ENCODE measurements at regions not wholly inside any gene's neighbourhood (a gene's known extent, or its start where the extent isn't known, plus 50 kb on each side); places are given as distances from the start of the nearest gene placed in this dataset.
"Not testable (repeated sequence)": the region's sequence is repeated elsewhere in the genome, so short reads cannot be mapped to it uniquely, and the experiment has no call there.

DNA sequence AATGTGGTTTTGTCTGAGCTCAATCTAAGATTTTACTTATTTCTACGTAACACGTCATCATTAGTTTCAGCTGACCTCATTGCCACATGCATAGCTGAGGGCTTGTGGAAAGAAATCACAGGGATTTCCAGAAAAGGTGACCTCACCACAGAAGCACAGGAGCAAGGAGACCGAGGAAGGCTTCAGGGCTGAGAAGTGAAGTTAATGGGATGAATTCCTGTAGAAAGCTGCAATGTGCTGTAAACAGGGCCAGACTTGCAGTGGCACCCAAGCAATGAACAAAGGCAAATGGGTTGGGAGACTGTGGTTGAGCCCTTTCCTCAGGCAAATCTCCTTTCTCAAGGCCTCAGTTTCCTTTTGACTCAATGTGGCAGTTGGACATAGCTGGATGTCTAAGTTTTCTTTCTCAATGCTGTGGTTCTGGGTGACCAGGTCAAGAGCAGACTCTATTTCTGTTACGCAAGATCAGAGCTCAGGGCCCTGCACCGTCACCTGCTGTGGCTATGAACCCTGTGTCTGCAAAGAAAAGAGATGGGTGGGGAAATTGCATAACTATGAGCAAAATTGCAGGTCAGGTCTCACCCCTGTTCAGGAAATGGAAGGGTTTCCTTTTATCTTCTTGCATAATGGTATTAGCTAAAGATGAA lies 252.2 kb upstream of the TBL1XR1 start:
- Histone ChIP-seq H3K4me1 (ENCODE audit: insufficient read depth) (peaks cover 3% of the 10 kb centered on the region), H3K4me3 (ENCODE audit: low read depth, low read length) (no peak overlapping the region), H3K36me3 (ENCODE audit: insufficient read depth) (no peaks in the 10 kb centered on the region), H3K27ac (ENCODE audit: low read depth) (peak overlapping the region; percentile 33)
- 85% methylated on average over 5 of the region's 5 CpGs for WGBS
- DNase-seq (ENCODE audit: extremely low spot score): no peak

DNA sequence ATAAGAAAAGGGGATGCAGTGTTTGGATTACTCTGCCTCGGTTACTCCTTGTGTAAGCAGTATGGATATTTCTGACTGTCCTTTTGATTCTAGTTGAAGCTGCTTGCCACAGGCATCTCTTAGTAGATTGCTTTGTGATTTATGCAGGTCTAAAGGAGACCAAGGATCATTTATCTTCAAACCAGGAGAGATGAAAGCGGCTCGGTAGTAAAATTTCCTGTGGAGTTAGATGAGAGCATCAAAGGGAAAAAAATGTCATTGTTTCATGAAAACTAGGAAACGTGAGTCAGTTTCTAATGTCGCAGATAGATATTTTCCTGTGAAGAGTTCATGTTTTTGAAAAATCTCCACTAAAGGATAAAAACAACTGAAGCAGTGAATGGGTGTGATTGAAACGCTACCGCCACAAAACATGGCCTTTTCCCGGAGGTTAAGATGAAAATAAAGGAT lies 254.0 kb upstream of the TBL1XR1 start:
- no peak overlapping the region for H3K4me3 ChIP-seq (ENCODE audit: low read depth, low read length)
- H3K27ac ChIP-seq (ENCODE audit: low read depth): no peak overlapping the region
- no peaks in the 10 kb centered on the region for H3K36me3 ChIP-seq (ENCODE audit: insufficient read depth)
- H3K4me1 ChIP-seq (ENCODE audit: insufficient read depth): peaks cover 2% of the 10 kb centered on the region
- WGBS: 76% methylated on average over 8 of the region's 8 CpGs
- no peak for DNase-seq (ENCODE audit: extremely low spot score)

DNA sequence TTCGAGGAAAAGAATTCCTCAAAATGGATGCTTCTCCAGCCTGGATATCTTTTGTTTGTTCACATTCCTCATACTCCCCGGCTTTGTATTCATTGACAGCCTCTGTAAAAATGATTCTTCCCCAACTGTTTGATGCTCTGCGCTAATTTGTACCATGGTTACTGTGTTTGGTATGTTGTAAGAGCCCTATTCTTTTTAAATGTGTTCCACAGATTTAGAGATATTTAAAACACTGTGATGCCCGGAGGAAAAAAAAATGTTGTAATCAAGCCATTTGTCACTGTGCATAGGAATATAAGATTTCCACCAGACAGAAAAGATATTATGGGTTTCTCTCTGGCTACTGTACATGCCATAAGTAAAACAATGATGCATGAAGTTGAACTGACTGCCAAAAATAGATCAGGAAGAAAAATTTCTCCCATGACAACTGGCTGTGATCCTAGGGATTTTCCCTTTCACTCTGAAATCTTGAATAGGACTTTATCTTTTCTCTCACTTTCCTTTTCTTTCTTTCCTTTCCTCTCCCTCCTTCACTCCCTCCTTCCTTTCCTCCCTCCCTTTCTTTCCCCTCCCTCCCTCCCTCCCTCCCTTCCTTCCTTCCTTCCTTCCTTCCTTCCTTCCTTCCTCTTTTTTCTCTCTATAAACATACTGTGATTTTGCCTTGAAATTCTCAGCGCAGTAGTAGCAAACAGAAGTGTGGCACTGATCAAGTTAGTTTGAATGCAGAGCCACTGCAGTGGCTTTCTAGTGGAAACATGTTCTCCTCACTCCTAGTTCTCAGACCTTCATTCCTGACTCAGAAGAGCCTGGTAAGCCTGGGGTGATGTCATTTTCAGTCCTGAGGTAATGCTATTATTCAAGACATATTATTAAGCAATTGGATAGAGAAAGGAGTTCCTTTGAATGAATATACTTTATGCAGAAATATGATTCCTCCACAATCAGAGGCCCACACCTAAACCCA lies 254.9 kb upstream of the TBL1XR1 start:
- Histone ChIP-seq H3K36me3 (ENCODE audit: insufficient read depth) (no peaks in the 10 kb centered on the region), H3K4me1 (ENCODE audit: insufficient read depth) (peaks cover 2% of the 10 kb centered on the region), H3K27ac (ENCODE audit: low read depth) (no peak overlapping the region), H3K4me3 (ENCODE audit: low read depth, low read length) (no peak overlapping the region)
- 39% methylated on average over 5 of the region's 5 CpGs for WGBS
- DNase-seq (ENCODE audit: extremely low spot score): no peak

DNA sequence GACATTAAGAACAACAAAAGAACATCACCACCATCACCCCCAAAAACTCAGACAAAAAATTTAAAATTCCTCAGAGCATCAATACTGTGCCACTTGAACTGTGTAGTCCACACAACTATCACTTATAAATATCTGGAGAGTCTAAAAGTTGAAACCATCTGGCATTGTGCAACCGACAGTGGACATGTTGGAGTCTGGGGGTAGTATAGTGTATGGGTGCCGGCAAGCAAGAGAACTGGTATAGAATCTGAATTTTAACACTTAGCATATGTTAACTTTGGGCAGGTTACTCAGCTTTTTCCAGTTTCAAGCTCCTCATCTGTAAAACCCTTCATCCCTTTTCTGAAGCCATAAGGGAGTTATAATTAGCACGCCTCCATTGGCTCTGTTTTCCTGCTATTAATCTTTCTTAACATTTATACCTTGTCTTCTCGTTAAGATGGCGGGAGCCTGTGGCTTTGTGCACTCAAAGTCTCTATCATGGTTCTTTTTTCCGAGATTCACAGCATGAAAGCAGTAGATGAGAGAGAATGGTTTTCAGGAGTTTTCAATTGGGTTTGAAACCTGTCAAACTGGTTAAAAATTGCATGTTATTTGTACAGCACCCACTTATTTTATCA lies 255.7 kb upstream of the TBL1XR1 start:
- WGBS: 95% methylated on average over 6 of the region's 6 CpGs
- no peak for DNase-seq (ENCODE audit: extremely low spot score)
- no peak overlapping the region for H3K27ac ChIP-seq (ENCODE audit: low read depth)
- peaks cover 2% of the 10 kb centered on the region for H3K4me1 ChIP-seq (ENCODE audit: insufficient read depth)
- no peak overlapping the region for H3K4me3 ChIP-seq (ENCODE audit: low read depth, low read length)
- H3K36me3 ChIP-seq (ENCODE audit: insufficient read depth): no peaks in the 10 kb centered on the region

DNA sequence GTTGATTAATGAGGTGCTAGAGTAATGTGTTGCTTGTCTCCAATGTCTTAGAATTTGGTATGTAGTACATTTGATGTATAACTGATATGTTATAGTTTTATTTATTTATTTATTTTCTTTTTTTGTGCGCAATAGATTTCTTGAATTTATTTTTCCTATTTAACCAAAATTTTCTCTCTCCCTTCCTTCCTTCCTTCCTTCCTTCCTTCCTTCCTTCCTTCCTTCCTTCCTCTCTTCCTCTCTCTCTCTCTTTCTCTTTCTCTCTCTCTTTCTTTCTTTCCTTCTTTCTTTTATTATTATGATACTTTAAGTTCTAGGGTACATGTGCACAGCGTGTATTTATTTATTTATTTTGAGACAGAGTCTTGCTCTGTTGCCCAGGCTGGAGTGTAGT lies 256.2 kb upstream of the TBL1XR1 start:
- H3K4me1 ChIP-seq (ENCODE audit: insufficient read depth): peaks cover 2% of the 10 kb centered on the region
- no peak overlapping the region for H3K4me3 ChIP-seq (ENCODE audit: low read depth, low read length)
- H3K36me3 ChIP-seq (ENCODE audit: insufficient read depth): no peaks in the 10 kb centered on the region
- DNase-seq (ENCODE audit: extremely low spot score): no peak
- WGBS: 98% methylated on average over 2 of the region's 2 CpGs
- H3K27ac ChIP-seq (ENCODE audit: low read depth): no peak overlapping the region

DNA sequence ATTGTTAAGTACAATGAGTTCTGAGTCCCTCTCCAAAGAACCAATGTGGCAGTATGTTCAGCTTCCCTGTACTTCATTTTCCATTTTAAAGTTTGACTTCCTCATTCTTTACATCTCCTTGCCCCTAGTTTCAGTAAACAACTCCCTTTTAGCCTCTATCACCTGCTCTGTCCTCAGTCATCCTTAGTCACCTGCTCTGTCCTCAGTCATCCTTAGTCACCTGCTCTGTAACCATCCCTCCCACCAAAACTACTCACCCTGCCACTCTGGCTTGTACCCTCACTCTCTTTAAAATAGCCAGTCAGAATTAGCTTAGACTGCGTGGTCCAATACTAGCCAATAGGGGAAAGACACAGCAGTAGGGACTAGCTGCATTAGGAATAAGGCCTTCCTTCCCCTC lies 259.9 kb upstream of the TBL1XR1 start:
- WGBS: 95% methylated on average over 1 of the region's 1 CpG
- H3K27ac ChIP-seq (ENCODE audit: low read depth); H3K36me3 ChIP-seq (ENCODE audit: insufficient read depth); DNase-seq (ENCODE audit: extremely low spot score); H3K4me3 ChIP-seq (ENCODE audit: low read depth, low read length); H3K4me1 ChIP-seq (ENCODE audit: insufficient read depth): not testable (repeated sequence)

DNA sequence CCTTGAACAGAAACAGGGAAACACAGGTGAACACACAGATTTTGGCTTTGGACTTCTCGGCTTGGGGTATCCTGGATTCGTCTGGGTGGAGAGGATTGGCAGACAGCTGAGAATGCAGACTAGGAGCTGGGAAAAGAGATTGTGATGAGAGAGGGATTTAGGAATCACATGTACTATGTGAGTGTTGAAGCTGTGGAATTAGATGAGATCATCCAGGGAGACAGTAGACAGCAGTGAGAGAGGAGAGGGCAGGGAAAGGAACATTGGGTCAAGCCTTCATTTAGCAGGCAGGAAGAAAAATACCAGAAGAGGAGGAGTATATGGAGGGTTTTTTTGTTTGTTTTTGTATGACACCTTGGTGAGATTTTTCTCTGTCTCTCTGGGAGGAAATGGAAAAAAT lies 262.1 kb upstream of the TBL1XR1 start:
- no peak overlapping the region for H3K27ac ChIP-seq (ENCODE audit: low read depth)
- no peak for DNase-seq (ENCODE audit: extremely low spot score)

DNA sequence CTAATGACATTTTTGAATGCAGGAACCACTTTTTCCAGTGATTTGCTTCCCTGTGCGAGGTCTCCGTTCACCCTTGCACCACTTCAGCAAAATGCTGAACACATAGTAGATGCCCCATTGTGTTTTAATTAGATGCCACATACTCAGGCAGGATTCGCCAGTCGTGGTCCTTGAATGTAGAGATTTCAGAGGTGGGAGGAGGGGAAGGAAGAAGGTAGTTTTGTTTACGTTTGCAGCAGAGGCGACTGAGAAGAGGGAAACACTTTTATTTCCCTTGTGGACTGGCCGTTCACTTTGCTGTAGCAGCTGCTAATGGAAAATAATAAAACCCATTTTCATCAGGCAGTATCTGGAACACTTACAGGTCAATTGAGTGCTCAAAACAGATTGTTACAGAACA lies 262.8 kb upstream of the TBL1XR1 start:
- Histone ChIP-seq H3K4me3 (ENCODE audit: low read depth, low read length) (no peak overlapping the region), H3K27ac (ENCODE audit: low read depth) (no peak overlapping the region), H3K4me1 (ENCODE audit: insufficient read depth) (no peaks in the 10 kb centered on the region), H3K36me3 (ENCODE audit: insufficient read depth) (no peaks in the 10 kb centered on the region)
- 37% methylated on average over 7 of the region's 7 CpGs for WGBS
- no peak for DNase-seq (ENCODE audit: extremely low spot score)

More for the DNA sequence above, 262.1 kb upstream of the TBL1XR1 start:
- Histone ChIP-seq H3K4me3 (ENCODE audit: low read depth, low read length) (no peak overlapping the region), H3K36me3 (ENCODE audit: insufficient read depth) (no peaks in the 10 kb centered on the region), H3K4me1 (ENCODE audit: insufficient read depth) (no peaks in the 10 kb centered on the region)
- WGBS: 30% methylated on average over 2 of the region's 2 CpGs

DNA sequence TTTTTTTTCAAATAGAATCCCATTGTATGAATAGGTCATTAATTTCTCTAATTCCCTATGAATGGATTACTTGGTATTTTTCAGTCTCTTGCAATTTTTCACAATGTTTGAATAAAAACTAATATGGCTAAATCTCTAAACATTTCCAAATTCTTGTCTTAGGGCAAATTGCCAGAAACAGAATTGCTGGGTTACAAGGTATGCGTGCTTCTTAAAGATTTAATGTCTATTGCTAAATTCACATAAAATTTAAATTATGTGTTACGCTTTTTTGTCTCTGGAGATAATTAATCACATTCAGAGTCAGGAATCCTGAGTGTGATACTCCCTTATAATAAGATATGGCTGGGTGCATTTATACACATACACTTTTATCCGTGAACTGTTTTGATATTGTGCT lies 264.5 kb upstream of the TBL1XR1 start:
- H3K27ac ChIP-seq (ENCODE audit: low read depth): no peak overlapping the region
- WGBS: 96% methylated on average over 3 of the region's 3 CpGs

DNA sequence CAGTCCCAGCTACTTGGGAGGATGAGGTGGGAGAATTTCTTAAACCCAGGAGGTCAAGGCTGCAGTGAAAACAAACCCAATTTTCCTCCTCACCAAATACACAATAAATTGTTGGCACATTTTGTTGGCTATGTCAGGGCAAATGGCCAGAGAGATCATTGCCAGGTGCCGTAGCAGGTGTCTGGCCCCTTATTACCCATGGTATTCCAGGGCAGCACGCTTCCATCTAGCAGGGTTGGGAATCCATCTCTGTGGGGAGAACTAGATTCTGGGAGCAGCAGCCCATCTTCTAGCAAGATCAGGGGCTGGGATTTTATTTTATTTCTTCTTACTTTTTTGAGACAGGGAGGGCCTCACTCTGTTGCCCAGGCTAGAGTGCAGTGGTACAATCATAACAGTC lies 266.1 kb upstream of the TBL1XR1 start:
- 100% methylated on average over 2 of the region's 2 CpGs for WGBS
- H3K27ac ChIP-seq (ENCODE audit: low read depth); H3K36me3 ChIP-seq (ENCODE audit: insufficient read depth); H3K4me1 ChIP-seq (ENCODE audit: insufficient read depth); H3K4me3 ChIP-seq (ENCODE audit: low read depth, low read length); DNase-seq (ENCODE audit: extremely low spot score): not testable (repeated sequence)

More for the DNA sequence above, 264.5 kb upstream of the TBL1XR1 start:
- H3K36me3 ChIP-seq (ENCODE audit: insufficient read depth): no peaks in the 10 kb centered on the region
- no peak for DNase-seq (ENCODE audit: extremely low spot score)
- no peak overlapping the region for H3K4me3 ChIP-seq (ENCODE audit: low read depth, low read length)
- no peaks in the 10 kb centered on the region for H3K4me1 ChIP-seq (ENCODE audit: insufficient read depth)

DNA sequence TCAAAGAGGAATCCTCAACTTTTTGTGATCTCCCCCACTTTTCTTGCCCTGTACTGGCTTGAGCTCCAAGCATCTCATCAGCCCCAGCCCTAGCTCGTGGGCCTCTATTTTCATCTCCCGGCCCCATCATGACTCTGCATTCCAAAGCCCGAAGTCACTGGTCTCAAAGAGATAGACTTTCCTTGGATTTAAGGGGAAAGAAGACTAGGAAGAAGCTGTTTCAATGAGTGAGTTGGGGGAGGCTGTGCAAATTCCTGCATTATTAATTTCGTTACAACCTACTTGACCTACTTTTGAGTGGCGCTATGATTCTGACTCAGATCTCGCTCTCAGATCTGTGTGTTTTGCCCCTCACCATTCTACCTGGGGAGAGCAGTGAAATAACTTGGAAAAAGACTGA lies 266.6 kb upstream of the TBL1XR1 start:
- H3K36me3 ChIP-seq (ENCODE audit: insufficient read depth): no peaks in the 10 kb centered on the region
- no peak for DNase-seq (ENCODE audit: extremely low spot score)
- no peak overlapping the region for H3K27ac ChIP-seq (ENCODE audit: low read depth)
- H3K4me1 ChIP-seq (ENCODE audit: insufficient read depth): no peaks in the 10 kb centered on the region
- H3K4me3 ChIP-seq (ENCODE audit: low read depth, low read length): no peak overlapping the region
- 78% methylated on average over 6 of the region's 6 CpGs for WGBS

DNA sequence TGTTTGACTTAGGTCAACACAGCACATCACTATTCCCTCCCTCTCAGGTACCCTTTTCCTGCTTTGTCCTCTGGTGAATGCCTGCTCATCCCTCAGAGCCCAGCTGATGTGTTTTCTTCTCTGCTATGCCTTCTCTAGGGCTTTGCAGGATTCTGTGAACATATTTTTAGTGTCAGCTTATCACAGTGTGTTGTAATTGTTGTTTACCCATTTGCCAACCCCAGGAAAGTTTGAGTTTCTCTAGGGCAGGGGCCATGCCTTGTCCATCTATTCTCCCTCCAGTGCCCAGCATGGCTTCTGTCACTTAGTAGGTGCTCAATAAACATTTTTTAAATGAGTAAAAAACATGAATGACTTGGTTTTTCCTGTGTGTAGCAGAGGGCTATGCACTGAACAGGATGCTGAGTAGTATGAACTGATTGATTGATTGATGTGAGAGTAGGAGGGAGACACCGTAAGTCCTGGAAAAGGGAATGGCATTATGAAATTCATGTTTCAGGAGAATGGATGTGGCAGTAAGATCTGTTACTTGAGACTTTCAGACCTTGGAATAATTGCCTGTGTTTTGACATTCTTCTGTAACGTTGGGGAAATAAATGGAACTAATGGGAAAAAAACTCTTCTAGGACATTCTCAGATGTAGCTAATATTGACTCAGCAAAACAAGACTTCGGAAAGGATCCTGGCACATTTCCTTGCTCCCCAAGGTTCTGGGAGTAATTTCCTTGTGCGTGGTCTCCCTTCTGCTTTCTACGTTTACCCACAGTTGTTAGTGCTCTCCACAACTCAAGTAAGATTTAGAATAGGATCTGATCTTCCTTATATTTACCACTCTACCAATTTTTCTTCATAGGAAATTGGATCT lies 267.3 kb upstream of the TBL1XR1 start:
- Histone ChIP-seq H3K27ac (ENCODE audit: low read depth) (no peak overlapping the region), H3K36me3 (ENCODE audit: insufficient read depth) (no peaks in the 10 kb centered on the region), H3K4me1 (ENCODE audit: insufficient read depth) (no peaks in the 10 kb centered on the region), H3K4me3 (ENCODE audit: low read depth, low read length) (no peak overlapping the region)
- DNase-seq (ENCODE audit: extremely low spot score): no peak
- 83% methylated on average over 5 of the region's 5 CpGs for WGBS

DNA sequence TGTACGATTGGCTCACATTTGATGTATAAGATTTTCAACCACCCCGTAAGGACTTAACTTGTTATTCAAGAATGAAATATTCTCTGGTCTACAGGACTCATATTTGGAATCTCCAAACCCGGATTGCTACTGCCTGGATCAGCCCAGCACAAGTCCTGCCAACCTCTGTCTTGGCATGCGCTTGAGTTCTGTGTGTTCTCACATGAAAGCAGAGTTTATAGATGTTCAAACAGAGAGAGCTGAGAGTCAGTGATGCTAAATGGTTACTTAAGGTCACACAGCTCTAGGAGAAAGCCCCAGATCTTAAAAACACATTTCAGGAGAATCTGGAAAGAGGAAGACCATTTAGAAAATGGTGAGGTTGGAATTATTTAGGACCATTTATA lies 268.0 kb upstream of the TBL1XR1 start:
- DNase-seq (ENCODE audit: extremely low spot score): no peak
- 52% methylated on average over 4 of the region's 4 CpGs for WGBS

More for the DNA sequence above, 268.0 kb upstream of the TBL1XR1 start:
- H3K27ac ChIP-seq (ENCODE audit: low read depth): no peak overlapping the region
- no peaks in the 10 kb centered on the region for H3K36me3 ChIP-seq (ENCODE audit: insufficient read depth)
- no peak overlapping the region for H3K4me3 ChIP-seq (ENCODE audit: low read depth, low read length)
- H3K4me1 ChIP-seq (ENCODE audit: insufficient read depth): no peaks in the 10 kb centered on the region

Data from urinary bladder (tissue), 3 donors.